ENCODE measurements at regions not wholly inside any gene's neighbourhood (a gene's known extent, or its start where the extent isn't known, plus 50 kb on each side); places are given as distances from the start of the nearest gene placed in this dataset.

DNA sequence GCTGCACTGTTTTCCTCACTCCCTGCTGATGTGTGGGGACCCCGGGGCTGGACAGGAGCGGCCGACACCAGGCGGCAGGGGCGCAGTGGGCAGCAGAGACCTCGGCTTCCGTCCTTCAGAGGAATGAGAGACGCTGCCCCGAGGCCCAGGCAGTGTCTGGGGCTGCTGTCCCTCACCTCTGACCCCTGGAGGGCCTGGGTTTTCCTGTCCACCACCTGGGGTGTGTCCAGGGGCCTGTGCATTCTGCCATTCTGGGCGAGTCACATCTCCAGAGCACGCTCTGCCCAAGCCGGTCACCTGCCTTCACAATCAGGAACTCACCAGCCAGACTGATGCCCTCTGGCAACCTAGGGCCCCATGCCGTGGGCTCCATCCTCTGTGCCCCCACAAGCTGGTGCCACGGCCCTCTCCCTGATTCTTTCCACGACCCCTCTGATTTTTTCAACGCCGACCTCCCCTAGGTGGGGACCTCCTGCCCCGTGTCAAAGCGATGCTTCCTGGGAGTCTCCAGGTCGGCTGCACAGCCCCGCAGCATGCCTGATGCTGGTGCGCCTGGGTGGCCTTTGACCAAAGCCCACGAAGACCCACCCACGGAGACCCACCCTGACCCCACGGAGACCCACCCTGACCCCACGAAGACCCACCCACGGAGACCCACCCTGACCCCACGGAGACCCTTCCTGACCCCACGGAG, 53.7 kb upstream of the CFAP46 start:
- TF ChIP-seq, protein P1, sequence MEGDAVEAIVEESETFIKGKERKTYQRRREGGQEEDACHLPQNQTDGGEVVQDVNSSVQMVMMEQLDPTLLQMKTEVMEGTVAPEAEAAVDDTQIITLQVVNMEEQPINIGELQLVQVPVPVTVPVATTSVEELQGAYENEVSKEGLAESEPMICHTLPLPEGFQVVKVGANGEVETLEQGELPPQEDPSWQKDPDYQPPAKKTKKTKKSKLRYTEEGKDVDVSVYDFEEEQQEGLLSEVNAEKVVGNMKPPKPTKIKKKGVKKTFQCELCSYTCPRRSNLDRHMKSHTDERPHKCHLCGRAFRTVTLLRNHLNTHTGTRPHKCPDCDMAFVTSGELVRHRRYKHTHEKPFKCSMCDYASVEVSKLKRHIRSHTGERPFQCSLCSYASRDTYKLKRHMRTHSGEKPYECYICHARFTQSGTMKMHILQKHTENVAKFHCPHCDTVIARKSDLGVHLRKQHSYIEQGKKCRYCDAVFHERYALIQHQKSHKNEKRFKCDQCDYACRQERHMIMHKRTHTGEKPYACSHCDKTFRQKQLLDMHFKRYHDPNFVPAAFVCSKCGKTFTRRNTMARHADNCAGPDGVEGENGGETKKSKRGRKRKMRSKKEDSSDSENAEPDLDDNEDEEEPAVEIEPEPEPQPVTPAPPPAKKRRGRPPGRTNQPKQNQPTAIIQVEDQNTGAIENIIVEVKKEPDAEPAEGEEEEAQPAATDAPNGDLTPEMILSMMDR (IDR thresholded peaks at IDR 0.05), result no peak
- no peak for TF ChIP-seq POLR2A (IDR thresholded peaks at IDR 0.05)
